NCI-H128 (cell line): ENCODE measurements at regions not wholly inside any gene's neighbourhood (a gene's known extent, or its start where the extent isn't known, plus 50 kb on each side); places are given as distances from the start of the nearest gene placed in this dataset.
"Not testable (repeated sequence)": the region's sequence is repeated elsewhere in the genome, so short reads cannot be mapped to it uniquely, and the experiment has no call there.

ENCODE experiments used
- DNase-seq: peaks from one replicate; lab custom pipeline; 2025; ENCODE audit not compliant: unreplicated experiment; lab: John Stamatoyannopoulos, UW

DNA sequence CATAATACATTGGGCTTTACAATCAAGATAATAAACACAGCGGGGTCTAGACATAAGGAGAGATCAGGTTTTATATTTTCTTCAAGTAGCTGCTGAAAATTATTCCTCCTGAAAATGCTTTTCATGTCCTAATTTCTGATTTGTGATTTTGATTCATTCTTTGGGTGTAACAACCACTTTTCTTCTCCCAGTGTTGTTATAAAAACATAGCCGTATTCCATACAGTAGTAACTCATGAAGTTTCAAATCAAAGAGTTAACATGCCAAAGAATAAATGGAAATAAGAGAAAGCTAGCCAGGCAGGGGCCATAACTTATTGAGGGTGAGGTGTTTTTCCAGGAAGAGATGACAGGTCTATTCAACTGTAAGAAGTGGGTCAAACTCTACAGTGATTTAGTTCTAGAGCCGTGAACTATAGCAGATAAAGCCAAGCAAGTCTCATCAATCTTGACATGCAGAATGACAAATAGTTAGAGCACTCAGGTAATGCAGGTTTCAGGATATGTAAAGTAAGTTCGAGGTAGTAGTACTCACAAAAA is 934.4 kb upstream of the SLITRK1 start:
- no peak for DNase-seq

DNA sequence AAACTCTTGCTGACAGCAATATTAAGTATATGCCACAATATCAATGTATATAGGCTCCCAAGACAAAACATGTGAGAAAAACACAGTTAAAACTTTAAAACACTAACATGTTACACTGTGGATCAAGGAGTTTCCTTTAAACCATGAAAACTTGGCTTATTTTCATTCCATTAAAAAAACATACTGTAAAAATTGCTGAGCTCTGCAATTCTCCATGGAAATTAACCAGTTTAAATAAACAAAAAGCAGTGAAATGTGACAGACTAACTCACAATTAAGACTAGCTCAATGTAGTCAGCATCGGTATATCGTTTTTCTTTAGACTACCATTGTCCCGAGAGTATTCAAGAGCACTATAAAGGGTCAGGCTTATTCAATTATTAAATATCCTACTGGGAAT is 930.5 kb upstream of the SLITRK1 start:
- no peak for DNase-seq

DNA sequence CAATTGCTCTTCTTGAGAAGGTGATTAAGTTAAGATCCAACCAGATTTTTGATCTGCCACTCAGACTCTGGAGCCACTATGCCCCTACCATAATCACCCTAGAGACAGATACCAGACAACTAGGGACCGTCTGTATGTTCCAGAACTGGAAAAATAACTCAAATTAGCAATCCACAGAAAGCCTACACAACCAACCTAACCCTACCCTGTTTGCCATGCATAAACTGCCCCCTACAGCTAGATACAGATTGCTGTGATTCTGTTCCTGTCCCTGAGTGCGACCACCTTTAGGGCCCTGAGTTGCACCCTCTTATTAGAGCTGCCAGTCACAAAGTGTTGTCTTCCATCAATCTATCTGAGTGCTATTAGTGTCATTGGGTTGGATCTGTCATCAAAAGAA is 929.8 kb upstream of the SLITRK1 start:
- no peak for DNase-seq

DNA sequence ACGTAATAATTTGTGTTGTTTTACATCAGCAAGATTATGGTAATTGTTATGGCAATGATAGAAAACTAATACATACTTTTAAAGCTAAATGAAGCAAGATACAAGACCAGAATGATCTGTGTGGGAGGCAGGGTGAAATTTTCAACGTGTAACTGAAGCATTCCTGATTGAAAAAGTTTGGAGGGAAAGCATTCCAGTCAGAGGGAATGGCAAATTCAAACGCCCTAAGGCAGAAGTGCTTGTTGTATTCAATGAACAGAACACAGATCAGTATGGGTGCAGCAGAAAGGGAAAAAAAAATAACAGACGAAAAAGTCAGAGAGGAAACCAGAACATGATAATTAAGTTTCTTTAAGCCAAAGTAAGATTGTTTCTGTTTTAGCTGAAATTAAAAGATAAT is 928.5 kb upstream of the SLITRK1 start:
- DNase-seq: no peak

DNA sequence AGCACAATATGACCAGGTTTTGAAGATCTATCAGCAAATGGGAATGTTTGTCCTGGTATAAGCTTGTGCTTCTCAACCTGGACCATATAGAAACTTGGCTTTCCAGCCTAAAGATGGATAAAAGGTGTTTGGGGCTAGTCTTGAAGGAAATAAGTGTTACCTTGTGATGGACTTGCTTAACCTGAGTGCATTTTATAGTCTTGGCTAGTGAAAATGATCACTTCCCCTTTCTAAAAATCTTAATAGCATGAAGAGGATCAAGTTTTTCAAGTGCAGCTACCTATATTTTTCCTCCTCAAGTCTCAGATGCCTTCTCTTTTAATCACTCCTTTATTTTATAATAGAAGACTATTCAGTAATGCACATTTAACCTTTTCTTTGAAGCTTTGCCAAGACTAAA is 919.8 kb upstream of the SLITRK1 start:
- no peak for DNase-seq

DNA sequence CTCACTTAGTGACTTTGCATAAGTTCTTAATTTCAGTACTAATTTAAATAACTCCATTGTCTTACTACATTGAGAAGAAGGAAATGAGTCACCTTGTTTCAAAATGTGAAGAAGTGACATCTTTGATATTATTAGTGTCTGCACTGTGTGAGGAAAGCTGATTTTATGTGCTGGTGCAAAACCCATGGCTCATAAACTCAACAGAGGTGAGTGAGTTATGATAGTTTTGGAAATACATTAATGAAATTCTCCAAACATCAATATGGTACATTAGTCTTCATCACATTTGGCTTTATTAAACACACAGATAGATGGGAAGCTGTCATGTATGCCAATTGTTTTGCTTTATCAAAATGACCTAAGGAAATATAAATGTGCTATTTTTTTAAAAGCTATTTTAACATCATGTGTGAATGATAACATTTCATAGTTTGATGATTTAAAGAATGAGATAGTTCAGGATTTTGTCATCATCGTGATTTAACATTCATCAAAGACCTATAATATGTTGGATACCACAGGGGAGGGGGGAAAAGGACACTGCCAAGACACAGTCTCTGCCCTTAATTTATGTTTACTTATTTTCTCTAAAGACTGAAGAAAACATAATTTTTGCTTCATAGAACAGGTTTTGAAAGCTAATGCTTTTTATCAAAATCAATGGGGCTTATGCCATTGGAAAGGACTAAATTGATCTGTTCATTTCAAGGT is 902.3 kb upstream of the SLITRK1 start:
- DNase-seq: no peak

DNA sequence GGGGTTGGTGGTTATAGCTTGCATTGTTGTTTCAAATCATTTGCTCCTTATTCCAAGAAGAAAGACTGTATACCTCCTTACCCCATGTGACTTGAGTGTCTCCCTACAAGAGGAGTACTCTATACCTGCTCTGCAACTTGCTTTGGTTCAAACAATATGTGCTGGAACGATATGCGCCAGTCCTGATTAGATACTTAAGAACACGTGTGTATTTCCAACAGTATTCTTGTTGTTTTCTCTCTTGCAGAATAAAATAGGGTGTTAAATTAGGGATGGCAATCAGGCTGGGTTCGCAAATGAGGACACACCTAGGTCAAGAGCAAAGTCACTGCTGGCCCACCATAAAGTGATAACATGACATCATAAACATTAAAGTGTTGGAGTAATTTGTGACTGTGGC is 895.0 kb upstream of the SLITRK1 start:
- DNase-seq: no peak

DNA sequence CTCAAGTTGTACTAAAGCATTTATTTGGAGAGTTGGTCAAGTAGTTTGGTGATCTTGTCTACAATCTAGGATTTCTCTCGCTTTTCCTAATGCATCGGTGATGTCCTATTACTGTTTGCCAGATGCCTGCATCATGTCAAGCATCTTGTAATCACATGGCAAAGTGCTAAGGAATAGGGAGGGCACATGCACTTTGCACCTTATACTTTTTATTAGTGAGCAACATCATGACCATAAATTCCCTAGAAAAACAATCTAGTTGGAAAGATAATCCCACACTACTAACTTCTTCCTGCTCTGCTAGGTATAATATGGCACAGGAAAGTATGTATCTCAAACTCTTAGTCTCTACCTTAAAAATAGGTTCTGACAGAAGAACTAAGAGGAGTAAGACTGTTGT is 894.3 kb upstream of the SLITRK1 start:
- no peak for DNase-seq

DNA sequence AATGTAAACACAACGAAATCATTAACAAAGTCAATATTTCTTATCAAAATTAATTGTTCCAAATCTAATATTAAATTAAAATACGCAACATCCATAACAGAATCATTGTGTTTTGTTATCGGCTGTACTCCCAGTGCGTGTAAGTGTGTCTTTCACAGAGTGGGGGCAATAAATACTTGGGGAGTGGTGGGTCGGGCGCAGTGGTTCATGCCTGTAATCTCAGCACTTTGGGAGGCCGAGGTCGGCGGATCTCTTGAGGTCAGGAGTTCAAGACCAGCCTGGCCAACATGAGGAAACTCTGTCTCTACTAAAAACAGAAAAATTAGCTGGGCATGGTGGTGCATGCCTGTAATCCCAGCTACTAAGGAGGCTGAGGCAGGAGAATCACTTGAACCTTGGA is 893.6 kb upstream of the SLITRK1 start:
- not testable (repeated sequence) for DNase-seq

DNA sequence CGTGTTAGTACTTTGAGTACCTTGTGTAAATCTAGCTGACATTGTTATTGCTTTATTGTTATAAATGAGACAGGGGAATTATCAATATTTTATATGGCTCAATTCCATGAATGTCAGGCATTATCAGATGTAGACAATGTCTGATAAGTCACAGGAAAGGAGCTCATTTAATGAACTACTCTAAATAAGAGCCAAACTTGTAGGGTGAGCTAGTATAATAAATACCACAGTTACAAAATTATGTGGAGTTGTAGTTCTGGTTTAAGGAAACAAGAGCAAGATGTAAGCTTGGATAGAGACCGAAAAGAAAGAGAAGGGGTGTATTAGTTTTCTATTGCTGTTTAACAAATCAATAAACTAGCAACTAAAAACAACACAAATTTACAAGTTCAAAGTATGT is 891.8 kb upstream of the SLITRK1 start:
- DNase-seq: no peak

DNA sequence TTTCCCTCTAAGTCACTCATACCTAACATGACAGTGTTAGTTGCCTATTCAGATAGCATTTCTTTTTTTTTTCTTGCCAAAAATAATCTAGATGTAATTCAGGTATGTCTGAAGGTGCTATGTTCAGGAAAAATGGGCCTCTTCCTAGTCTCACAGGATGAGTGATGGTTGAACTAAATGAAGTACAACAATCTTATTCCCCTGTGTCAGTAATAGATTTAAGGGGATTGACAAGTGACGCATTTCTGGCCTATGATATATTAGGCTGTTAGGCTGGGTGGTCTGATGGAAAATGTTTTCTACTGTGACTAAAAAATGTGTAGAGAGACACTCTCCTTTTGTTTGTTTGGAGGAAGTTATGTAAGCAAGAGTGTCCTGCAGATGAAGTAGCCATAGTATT is 878.7 kb upstream of the SLITRK1 start:
- no peak for DNase-seq

DNA sequence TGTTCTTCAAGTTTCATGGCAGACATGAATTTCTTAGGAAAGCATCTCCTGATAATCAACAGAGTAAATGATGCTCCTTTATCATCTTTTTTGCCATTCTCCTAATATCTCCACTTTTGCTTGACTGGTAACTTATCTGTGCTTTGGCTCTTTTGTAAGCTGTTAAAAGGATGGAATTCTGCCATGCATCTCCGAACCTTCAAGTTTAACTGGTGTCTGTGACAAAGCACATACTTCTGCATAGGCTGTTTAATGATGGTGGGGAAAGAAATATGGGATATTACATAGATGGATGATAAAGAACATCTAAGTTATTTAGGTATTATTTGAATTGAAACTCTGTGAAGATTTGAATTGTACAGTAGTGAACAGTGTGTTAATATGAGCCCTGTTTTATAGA is 866.9 kb upstream of the SLITRK1 start:
- DNase-seq: no peak

DNA sequence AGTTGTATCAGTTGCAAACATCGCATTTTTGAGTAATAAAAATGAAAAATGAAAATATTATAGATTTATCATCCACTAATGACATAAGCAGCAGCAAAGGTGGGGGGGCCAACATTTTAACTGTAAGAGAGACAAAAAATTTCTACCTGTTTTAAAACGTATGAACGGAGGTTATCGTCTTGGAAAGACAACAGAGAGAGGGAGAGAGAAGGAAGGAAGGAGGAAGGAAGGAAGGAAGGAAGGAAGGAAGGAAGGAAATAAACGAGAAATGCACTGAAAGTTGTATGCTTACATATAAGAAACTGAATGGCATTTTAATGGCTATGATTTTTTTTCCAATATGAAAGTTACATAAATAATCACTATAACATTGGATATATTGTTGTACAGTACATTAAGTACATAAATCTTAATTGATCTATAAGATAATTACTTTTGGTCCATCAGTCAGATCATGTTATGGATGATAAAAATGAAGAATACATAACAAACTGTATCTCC is 862.8 kb upstream of the SLITRK1 start:
- no peak for DNase-seq

DNA sequence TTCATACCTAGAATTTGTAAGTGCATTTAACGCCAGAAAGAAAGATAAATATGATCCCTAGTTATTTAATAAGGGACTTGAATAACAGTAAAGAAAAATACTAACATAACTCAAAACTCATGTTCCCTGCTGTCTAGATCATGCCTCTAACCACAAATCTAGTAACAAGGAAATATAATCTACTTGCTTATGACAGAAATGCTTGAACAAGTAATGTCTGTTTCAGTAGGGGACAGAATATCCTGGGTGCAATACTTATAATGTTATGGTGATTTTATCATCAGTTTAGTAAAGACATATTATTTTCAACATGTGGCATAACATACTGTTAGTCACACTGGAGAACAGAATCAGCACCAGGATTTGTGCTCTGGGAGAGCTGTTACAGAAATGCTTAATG is 861.9 kb upstream of the SLITRK1 start:
- no peak for DNase-seq

DNA sequence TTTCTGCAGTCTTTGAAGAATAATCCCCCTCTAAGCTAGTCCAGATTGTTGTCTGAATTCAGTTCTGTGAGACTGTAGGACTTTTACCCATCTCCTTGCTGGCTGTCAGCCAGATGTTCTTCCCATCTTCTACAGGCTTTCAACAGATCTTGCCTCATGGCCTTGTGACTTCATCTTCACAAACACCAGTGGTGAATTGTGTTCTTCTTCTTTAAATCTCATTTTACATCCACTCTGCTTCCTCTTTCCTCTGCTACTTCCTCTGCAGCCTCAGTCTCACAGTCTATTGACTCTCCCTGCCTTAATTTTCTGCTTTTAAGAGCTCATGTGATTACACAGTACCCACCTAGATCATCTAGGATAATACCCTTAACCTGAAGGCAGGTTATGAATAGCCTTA is 859.0 kb upstream of the SLITRK1 start:
- DNase-seq: no peak

DNA sequence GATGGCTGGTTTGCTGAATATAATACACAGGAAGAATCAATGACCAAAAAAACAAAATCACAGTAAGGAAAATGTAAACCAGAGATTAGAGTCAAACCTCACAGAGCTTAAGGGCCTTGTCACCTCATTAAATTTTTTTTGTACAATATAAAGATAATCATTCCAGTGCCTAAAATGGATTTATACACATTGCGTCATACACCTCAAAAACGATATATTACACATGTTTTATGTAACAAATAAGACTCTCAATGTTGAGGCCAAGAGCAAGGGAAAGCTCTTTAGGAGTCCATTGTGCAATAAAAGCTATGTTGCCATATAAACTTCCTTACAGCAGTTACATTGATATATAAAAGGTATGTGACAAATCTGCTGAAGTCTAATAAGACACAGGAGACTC is 856.7 kb upstream of the SLITRK1 start:
- DNase-seq: no peak

DNA sequence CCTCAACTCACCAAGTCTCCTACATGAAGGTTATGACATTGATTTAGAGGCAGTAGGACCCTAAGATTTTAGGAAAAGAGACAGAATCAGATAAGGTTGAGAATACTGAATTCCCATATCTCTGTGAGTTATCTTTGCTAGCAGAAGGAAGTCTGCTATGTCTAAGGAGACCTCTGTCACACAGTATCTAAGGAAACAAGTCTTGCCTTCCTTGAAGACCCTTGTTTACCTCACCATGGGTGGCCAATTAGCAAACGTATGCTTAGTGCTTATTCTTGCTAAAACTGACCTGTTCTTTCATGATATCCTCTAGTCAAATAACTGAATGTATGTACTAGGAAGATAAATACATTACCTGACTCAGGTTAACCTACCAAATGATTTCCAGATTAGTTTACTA is 855.4 kb upstream of the SLITRK1 start:
- no peak for DNase-seq

DNA sequence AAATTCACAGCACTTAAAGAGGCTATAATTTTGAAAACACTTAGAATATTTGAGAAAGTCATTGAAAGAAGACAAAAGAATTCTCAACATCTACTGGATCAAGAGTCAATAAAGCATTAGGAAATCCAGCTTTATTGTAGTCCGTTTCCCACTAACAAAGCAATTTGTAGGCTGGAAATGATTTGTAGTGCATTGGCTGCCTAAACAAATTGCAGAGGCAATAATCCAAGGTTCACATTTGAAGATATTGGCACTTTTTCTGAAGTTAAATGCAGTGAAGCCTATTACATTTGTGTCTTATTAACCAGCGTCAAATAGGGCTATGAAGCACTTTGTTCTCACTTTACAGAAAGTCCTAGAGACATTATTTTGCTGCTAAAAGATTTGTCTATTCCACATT is 848.1 kb upstream of the SLITRK1 start:
- no peak for DNase-seq

DNA sequence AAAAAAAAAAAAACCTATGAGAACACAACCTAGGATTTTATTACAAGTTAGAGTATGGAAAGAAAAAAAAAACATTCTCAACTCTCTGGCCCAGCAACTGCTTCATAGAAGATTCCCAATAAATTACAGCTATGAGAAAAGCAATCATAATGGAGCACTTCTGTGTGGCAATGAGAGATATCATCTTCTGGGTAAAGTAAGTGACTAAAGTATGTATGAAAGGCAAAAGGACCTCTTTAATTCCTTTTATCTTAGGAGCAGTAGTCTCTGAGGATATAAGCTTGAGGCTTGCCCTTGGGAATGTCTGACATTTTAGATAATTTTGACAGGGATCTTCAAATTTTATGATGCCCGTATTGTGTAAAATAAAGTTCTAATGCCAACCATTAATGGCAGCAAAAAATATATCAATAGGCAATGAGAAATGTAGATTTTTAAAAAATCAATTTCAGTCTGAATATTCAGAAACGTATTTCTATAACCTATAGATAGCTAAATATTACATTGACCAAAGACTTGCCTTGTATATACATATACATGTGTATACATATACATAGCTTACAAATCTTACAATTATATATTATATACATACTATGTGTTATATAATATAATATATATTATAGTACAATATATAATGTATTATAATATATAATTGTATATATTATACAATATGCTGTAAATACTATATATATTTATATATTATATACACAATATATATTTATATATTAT is 823.9 kb upstream of the SLITRK1 start:
- DNase-seq: no peak

DNA sequence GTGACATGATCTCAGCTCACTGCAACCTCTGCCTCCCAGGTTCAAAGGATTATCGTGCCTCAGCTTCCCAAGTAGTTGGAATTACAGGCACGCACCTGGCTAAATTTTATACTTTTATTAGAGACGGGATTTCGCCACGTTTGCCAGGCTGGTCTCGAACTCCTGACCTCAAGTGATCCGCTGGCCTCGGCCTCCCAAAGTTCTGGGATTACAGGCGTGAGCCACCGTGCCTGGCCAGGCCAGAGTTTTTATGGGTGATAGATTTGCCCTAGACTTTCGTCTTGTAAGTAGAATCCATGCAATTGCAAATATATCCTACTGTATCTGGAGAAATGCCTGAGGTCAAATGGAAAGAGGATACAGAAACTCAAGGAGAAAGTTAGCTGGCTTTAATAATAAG is 819.9 kb upstream of the SLITRK1 start:
- DNase-seq: no peak

DNA sequence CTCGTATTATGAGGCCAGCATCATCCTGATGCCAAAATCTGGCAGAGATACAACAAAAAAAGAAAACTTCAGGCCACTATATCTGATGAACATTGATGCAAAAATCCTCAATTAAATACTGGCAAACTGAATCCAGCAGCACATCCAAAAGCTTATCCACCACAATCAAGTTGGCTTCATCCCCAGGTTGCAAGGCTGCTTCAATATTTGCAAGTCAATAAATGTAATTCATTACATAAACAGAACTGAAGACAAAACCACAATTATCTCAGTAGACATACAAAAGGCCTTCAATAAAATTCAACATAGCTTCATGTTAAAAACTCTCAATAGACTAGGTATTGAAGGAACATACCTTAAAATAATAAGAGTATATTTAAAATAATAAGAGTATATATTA is 815.3 kb upstream of the SLITRK1 start:
- DNase-seq: not testable (repeated sequence)

DNA sequence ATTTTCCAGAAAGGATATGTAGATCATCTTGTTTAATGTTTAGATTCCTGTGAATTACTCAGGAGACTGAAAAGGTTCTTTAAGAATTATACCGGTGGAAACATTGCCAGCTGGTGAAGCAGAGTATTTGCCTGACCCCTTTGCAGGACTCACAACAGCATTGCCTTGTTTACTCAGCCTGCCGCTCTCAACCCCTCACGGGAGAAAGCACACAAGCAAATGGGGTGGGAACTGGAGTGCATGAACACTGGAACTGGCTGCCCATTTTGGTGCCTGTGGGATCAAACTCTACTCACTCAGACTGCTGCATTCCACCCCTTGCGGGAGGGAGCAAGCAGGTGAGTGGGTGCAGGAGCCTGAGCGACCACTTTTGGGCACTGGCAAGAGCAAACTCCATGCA is 804.7 kb upstream of the SLITRK1 start:
- no peak for DNase-seq
